IPS-NIHi7 (cell line): ENCODE measurements at regions not wholly inside any gene's neighbourhood (a gene's known extent, or its start where the extent isn't known, plus 50 kb on each side); places are given as distances from the start of the nearest gene placed in this dataset.
"Not testable (repeated sequence)": the region's sequence is repeated elsewhere in the genome, so short reads cannot be mapped to it uniquely, and the experiment has no call there.

Source experiments
- DNase-seq: peaks from one replicate; pipeline ENCODE4 v3.0.0; 2012; ENCODE audit warnings: mixed read lengths; ENCODE audit errors: extremely low spot score

DNA sequence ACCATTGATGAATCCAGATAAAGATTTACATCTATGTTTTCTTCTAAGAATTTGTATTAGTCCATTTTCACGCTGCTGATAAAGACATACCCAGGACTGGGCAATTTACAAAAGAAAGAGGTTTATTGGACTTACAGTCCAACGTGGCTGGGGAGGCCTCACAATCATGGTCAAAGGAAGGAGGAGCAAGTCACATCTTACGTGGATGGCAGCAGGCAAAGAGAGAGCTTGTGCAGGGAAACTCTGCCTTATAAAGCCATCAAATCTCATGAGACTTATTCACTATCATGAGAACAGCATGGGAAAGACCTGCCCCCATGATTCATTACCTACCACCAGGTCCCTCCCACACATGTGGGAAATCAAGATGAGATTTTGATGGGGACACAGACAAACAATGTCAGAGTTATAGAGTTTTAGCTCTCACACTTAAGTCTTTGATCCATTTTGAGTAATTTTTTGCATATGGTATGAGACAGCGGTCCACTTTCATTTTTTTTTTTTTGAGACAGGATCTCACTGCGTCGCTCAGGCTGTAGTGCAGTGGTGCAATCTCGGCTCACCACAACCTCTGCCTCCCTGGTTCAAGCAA lies 53.5 kb upstream of the JADE2 start:
- DNase-seq: not testable (repeated sequence)

- no peak for DNase-seq
These were observed 56.5 kb upstream of the JADE2 start for GRCh38 chr5:134468921-134469400.

DNA sequence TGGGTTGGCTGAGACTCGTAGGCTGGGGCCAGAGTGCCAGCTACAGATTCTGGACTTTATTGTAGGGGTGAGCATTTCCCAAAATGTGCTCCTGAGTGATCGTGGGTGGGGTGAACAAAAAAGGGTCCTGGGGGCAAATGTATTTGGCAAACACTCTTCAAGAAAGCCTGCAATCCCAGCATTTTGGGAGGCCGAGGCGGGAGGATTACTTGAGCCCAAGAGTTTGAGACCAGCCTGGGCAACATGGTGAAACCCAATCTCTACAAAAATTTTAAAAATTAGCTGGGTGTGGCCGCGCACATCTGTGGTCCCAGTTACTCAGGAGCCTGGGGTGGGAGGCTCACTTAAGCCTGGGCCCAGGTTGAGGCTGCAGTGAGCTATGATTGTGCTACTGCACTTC lies 55.5 kb upstream of the CDKN2AIPNL start:
- no peak for DNase-seq

DNA sequence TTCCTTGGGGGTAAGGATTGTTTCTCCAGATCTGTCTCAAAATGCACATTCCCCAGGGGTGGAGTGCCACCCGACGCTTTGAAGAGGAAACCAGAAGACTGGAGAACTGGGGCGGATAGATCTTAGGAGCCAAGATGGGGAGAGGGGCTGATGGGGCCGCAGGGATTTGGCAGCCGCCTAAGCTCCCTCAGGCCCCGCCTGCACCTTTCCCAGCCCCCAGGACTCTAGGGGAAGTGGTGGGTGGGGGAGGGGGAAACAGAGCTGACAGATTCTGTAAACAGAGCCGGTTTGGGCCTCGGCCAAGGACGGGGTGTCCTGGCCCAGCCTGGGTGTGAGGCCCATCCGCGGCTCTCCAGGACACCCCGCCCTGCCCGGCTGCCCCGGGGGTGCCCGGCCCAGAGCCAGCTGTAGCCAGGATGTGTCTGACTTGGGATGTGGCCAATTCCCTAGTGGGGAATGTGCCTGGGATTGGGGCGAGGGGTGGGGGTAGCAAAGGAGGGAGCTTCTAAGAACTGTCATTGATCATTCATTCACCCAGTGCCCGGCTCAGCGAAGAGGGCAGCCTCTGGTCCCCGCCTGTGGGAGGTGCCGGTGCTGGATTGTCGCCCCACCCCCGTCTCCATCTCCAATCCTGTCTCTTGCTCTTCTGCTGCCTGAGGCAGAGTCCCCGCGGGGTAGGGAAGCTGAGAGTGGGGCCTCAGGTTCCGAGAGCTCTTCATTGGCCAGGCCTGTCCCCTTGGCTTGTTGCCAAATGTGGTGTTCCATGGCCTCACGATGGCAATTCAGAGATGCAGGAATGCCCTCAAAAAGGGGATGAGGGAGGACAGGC lies 54.8 kb upstream of the CDKN2AIPNL start:
- DNase-seq: peak; percentile 92

DNA sequence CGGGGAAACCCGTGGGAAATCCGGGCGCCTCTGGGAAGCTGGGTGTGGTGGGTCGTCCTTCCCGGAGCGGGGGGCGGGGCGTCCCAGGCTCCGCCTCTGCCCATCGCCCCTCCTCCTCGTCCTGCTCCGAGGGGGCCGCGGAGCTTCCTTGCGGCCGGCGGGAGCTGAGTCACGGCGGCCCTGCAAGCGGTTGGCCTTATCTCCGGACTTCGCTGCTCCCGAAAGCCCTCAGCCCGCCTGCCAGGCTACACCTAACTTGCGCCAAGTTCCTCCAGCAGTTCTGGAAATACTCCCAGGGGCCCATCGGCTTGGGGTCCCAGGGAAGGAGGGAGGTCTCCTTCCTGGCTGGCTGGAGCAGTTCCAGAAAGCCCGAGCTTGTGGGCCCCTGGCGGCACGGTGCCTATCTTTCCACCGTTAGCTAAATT lies 54.1 kb upstream of the CDKN2AIPNL start:
- DNase-seq: peak; percentile 98

DNA sequence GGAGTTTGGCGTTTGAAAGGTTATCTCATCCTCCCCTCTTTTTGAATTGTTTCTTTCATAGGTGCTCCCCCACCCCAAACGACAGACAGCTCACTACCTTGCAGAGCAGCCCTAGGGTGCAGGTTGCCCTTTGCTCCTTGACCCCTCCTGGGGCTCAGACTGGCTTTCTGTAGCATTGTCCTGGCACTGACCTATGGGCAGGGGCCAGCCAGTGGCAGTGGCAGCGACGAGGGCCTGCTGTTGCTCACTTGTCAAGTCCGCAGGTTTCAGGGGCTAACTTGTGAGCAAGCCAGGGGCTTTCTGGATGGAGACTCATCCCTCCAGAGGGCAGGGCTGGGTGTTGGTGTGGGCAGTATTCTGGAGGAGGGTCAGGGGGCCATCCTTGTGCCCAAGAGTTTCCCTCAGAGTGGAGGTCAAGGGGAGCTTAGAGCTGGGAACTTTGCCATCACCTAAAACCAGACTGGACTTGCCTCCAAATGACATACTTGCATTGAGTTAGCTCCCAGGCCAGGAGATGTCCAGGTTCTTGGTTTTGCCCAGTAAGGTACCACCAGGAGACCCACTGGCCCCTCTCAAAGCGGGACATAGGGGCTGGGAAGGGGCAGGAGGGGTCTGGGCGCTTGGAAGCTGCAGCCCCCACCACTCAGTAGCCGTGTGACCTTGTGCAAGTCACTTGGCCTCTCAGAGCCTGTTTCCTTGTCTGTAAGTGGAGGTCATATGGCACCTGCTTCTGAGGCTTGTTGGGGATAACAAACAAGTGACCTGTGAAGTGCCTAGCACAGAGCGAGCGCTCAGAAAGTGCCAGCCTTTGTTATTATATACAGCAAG lies 53.5 kb upstream of the CDKN2AIPNL start:
- DNase-seq: no peak

- DNase-seq: no peak
These were observed 52.5 kb upstream of the CDKN2AIPNL start for GRCh38 chr5:134463991-134464760.

- DNase-seq: no peak
These were observed 51.6 kb upstream of the CDKN2AIPNL start for GRCh38 chr5:134463176-134463720.

GRCh38 chr5:134462761-134463160 lies 51.1 kb upstream of the CDKN2AIPNL start:
- peak; percentile 36 for DNase-seq

GRCh38 chr5:134462047-134462575 lies 50.4 kb upstream of the CDKN2AIPNL start:
- no peak for DNase-seq
